ENCODE measurements at regions not wholly inside any gene's neighbourhood (a gene's known extent, or its start where the extent isn't known, plus 50 kb on each side); places are given as distances from the start of the nearest gene placed in this dataset.

- TF ChIP-seq, protein P1, sequence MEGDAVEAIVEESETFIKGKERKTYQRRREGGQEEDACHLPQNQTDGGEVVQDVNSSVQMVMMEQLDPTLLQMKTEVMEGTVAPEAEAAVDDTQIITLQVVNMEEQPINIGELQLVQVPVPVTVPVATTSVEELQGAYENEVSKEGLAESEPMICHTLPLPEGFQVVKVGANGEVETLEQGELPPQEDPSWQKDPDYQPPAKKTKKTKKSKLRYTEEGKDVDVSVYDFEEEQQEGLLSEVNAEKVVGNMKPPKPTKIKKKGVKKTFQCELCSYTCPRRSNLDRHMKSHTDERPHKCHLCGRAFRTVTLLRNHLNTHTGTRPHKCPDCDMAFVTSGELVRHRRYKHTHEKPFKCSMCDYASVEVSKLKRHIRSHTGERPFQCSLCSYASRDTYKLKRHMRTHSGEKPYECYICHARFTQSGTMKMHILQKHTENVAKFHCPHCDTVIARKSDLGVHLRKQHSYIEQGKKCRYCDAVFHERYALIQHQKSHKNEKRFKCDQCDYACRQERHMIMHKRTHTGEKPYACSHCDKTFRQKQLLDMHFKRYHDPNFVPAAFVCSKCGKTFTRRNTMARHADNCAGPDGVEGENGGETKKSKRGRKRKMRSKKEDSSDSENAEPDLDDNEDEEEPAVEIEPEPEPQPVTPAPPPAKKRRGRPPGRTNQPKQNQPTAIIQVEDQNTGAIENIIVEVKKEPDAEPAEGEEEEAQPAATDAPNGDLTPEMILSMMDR (IDR thresholded peaks at IDR 0.05), result no peak
- no peak for TF ChIP-seq POLR2A (IDR thresholded peaks at IDR 0.05)
Measured at GRCh38 chr20:53891306-53891894, 179.0 kb downstream of the BCAS1 start.
